ENCODE measurements at regions not wholly inside any gene's neighbourhood (a gene's known extent, or its start where the extent isn't known, plus 50 kb on each side); places are given as distances from the start of the nearest gene placed in this dataset.

DNA sequence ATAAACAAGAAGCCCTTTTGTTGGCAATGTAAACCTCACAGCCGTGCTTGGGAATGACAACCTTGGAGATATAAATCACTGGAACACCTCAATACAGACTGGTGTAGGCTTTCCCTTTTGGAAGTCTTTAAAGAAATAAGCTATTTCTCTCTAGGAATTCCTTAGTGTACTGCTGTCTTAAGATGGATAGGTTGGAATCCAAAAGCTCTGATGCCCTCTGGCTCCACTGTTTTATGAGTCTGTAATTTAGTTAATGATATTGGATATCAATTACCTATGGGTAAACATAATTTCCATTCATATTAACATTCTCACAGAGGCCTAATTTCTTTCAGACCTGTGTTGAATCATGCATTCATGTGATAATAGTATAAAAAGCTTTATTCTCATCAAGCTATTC lies 435.9 kb upstream of the MPDZ start:
- TF ChIP-seq, protein P1, sequence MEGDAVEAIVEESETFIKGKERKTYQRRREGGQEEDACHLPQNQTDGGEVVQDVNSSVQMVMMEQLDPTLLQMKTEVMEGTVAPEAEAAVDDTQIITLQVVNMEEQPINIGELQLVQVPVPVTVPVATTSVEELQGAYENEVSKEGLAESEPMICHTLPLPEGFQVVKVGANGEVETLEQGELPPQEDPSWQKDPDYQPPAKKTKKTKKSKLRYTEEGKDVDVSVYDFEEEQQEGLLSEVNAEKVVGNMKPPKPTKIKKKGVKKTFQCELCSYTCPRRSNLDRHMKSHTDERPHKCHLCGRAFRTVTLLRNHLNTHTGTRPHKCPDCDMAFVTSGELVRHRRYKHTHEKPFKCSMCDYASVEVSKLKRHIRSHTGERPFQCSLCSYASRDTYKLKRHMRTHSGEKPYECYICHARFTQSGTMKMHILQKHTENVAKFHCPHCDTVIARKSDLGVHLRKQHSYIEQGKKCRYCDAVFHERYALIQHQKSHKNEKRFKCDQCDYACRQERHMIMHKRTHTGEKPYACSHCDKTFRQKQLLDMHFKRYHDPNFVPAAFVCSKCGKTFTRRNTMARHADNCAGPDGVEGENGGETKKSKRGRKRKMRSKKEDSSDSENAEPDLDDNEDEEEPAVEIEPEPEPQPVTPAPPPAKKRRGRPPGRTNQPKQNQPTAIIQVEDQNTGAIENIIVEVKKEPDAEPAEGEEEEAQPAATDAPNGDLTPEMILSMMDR (IDR thresholded peaks at IDR 0.05), result no peak
- Histone ChIP-seq H3K27ac (no peak overlapping the region), H3K9me3 (no peaks in the 10 kb centered on the region), H3K4me3 (no peak overlapping the region), H3K27me3 (ENCODE audit: insufficient read depth in 3 of 3, low read length in 2 of 3) (no peaks in the 10 kb centered on the region), H3K4me1 (no peaks in the 10 kb centered on the region), H3K36me3 (ENCODE audit: insufficient read depth in 1 of 2, low read depth in 1 of 2) (no peaks in the 10 kb centered on the region)
- intact Hi-C loops (cut with DNase I), result no loop called here
- 27 to 61% (median 42%) methylated on average over 1 of the region's 1 CpG for WGBS, 3 donors
- DNase-seq, result no peak
- ATAC-seq, result no peak

DNA sequence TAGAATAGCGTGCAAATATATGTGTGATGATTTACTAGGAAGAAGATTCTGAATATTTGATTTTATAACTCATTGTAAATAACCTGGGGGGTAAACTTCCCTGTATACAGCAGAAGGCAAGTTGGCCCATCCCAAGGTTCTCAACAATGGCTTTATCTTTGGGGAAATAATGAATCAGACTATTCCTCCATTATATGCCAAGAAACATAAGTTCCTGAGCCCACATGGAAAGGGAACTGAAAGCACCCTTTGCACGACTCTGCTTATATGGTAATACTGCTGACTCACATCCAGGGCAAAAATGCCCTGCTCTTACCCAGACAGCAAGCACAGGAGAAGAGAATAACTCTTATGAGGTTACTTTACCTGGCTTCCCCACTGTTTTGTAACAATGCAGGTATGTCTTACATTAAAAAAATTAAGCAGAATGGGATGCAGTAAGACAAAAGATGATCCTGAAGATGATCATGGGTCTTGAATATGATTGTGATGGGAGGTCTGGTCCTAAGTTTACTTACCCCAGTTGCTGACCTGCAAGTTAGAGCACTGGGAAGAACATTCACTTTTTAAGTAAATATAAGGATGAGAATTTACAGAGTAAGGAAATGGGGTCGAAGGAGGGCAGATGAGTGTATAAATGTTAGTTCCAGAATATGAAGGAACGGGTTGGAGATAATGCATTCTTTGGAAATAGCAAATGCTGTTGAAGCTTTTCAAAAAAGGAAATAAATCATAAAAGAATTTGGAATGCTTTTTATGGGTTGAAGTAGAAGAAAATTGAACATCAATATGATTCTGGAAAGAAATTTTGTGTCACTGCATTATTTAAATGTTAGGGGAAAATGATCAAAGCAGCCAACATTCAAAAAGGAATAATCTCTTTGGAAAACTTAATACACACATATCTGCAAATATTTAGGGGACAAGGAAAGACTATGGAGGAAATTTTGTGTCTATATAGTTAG lies 428.4 kb upstream of the MPDZ start:
- ATAC-seq (no peak), DNase-seq (no peak)
- Histone ChIP-seq H3K27ac (no peak overlapping the region), H3K4me3 (no peak overlapping the region), H3K9me3 (no peaks in the 10 kb centered on the region), H3K36me3 (ENCODE audit: insufficient read depth in 1 of 2, low read depth in 1 of 2) (no peaks in the 10 kb centered on the region), H3K27me3 (ENCODE audit: insufficient read depth in 3 of 3, low read length in 2 of 3) (no peaks in the 10 kb centered on the region), H3K4me1 (peaks cover 9% of the 10 kb centered on the region)
- TF ChIP-seq, protein P1 (IDR thresholded peaks at IDR 0.05), result no peak
- intact Hi-C loops (cut with DNase I), result no loop called here
- 81 to 85% (median 83%) methylated on average over 4 of the region's 4 CpGs for whole genome bisulfite sequencing, 3 donors

DNA sequence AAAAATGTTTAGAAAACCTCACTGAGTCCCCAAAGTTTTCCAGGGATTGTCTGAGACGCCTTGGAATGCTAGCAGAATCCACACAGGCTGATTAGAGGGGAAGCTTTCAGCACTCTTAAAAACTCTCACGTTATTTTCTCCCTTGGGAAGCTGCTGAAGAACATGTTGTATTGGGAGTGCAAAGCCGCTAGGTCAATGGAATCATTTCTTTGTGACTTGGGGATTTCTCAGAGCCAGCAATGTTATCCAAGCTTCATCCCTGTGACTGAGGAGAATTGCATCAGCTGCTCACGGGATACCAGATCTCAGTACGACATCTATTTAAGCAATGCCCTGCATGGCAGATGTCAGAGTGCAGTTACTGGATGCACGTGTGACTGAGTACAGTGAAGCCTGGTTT lies 426.4 kb upstream of the MPDZ start:
- peak overlapping the region; percentile 50 for H3K27ac ChIP-seq
- intact Hi-C loops (cut with DNase I), result no loop called here
- H3K9me3 ChIP-seq, result no peaks in the 10 kb centered on the region
- no peaks in the 10 kb centered on the region for H3K27me3 ChIP-seq (ENCODE audit: insufficient read depth in 3 of 3, low read length in 2 of 3)
- peak; percentile 22 to 61 for DNase-seq
- H3K4me3 ChIP-seq, result no peak overlapping the region
- peak; percentile 98 to 99 (median 98) for ATAC-seq
- H3K36me3 ChIP-seq (ENCODE audit: insufficient read depth in 1 of 2, low read depth in 1 of 2), result no peaks in the 10 kb centered on the region
- TF ChIP-seq, protein P1 (IDR thresholded peaks at IDR 0.05), result no peak
- 14 to 16% (median 15%) methylated on average over 6 of the region's 6 CpGs for WGBS, 3 donors
- H3K4me1 ChIP-seq, result peaks cover 9% of the 10 kb centered on the region

DNA sequence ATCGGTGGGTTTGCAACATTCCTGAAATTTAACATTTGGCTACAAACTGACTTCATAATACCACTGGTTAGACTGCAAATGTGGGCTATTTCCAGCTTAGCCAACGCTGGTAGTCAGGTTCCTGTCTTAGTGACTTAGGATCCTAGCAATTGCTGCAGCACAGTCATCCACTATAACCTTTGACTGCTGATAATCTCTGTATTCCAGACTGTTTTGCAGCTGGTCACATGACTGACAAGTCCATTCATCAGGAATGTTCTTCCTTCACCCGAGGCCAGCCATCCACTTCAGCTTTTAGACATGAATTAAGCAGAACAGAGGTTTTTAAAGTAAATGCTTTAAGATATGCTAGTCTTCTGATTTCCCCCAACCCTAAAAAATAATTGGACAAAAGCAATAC lies 425.9 kb upstream of the MPDZ start:
- intact Hi-C loops (cut with DNase I), result no loop called here
- 35 to 46% (median 44%) methylated on average over 3 of the region's 3 CpGs for WGBS, 3 donors
- no peaks in the 10 kb centered on the region for H3K9me3 ChIP-seq
- no peaks in the 10 kb centered on the region for H3K27me3 ChIP-seq (ENCODE audit: insufficient read depth in 3 of 3, low read length in 2 of 3)
- ATAC-seq, result peak in 3 of 4 donors; percentile 46 to 51 (median 46)
- TF ChIP-seq, protein P1 (IDR thresholded peaks at IDR 0.05), result no peak
- no peaks in the 10 kb centered on the region for H3K36me3 ChIP-seq (ENCODE audit: insufficient read depth in 1 of 2, low read depth in 1 of 2)
- H3K4me1 ChIP-seq, result peaks cover 9% of the 10 kb centered on the region
- H3K27ac ChIP-seq, result peak overlapping the region; percentile 50
- no peak overlapping the region for H3K4me3 ChIP-seq
- DNase-seq, result no peak
